Epithelial cell of proximal tubule (primary cell): ENCODE measurements at regions not wholly inside any gene's neighbourhood (a gene's known extent, or its start where the extent isn't known, plus 50 kb on each side); places are given as distances from the start of the nearest gene placed in this dataset.

ENCODE experiments used
- DNase-seq: peaks from one replicate; pipeline ENCODE4 v3.0.0-alpha.2; 2011; ENCODE audit warnings: low read depth
- H3K4me3 ChIP-seq: 2 replicates; pipeline ENCODE4 v1.5.1; 2011; ENCODE audit warnings: low read depth, mild to moderate bottlenecking, low read length
- CTCF ChIP-seq: conservative IDR thresholded peaks from 2 replicates; pipeline ENCODE4 v1.5.1; 2012; ENCODE audit warnings: low read depth, mild to moderate bottlenecking, low read length

GRCh38 chr17:77513045-77513444 lies 372.3 kb downstream of the SEC14L1 start:
- TF ChIP-seq CTCF = no peak
- no peak for DNase-seq
- no peak overlapping the region for H3K4me3 ChIP-seq

- TF ChIP-seq CTCF = no peak
- no peak for DNase-seq
- H3K4me3 ChIP-seq = no peak overlapping the region
Observed at GRCh38 chr17:77515227-77515626, 374.5 kb downstream of the SEC14L1 start.

- peak; percentile 47 for DNase-seq
Observed at GRCh38 chr17:77516902-77517301, 376.1 kb downstream of the SEC14L1 start.

GRCh38 chr17:77521076-77521475 lies 380.3 kb downstream of the SEC14L1 start:
- no peak overlapping the region for H3K4me3 ChIP-seq
- no peak for DNase-seq
- TF ChIP-seq CTCF = no peak

More at GRCh38 chr17:77516902-77517301, 376.1 kb downstream of the SEC14L1 start:
- no peak overlapping the region for H3K4me3 ChIP-seq
- TF ChIP-seq CTCF = no peak

- no peak overlapping the region for H3K4me3 ChIP-seq
- no peak for TF ChIP-seq CTCF
- DNase-seq = no peak
Observed at GRCh38 chr17:77523540-77523939, 382.8 kb downstream of the SEC14L1 start.

- no peak for TF ChIP-seq CTCF
- no peak for DNase-seq
Observed at GRCh38 chr17:77526259-77526711, 385.5 kb downstream of the SEC14L1 start.

GRCh38 chr17:77526728-77527350 lies 386.1 kb downstream of the SEC14L1 start:
- H3K4me3 ChIP-seq = no peak overlapping the region
- no peak for DNase-seq
- TF ChIP-seq CTCF = no peak

More at GRCh38 chr17:77526259-77526711, 385.5 kb downstream of the SEC14L1 start:
- H3K4me3 ChIP-seq = no peak overlapping the region
